ENCODE measurements at regions not wholly inside any gene's neighbourhood (a gene's known extent, or its start where the extent isn't known, plus 50 kb on each side); places are given as distances from the start of the nearest gene placed in this dataset.
A peak's percentile ranks its signal among the peaks of the same experiment; 100 is the strongest.

DNA sequence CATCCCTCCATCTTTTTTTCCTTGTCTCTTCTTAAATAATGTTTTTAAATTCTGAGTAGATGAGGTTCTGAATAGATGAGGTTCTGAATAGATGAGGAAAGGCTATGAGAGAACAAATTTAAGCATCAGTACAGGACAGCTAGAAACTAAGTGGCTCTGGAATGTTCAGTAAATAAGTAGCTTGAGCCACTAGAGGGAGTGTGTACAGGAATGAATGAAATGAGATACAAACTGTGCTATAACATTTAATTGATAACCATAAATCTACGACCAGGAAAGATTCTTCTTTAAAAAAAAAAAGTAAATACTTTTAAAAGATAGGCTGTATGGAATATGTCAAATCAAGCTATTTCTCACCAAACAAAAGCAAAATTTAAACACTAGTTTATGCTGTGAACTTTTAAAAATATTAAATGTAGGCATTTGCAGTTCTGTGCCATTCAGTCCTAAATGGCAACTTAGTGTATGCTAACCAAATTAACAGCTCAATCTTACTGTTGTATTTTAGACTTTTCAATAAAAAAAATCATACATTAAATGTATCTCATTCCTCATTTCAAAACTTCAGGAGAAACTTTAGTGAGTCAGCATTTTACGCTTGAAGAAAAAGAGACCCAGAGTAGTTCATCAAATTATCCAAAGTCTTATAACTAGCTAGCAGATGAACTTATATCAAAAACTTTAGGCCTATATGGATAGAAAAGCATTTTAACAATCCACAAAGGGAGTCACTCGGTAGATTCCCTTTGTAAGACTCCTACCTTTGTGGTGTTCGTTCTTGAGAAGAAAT lies 70.4 kb upstream of the SNX2 start:
- no peak for TF ChIP-seq ZFP30 (CRISPR knock-in tag; IDR thresholded peaks at IDR 0.05)
- TF ChIP-seq ZNF565 (CRISPR knock-in tag; conservative IDR thresholded peaks at IDR 0.05; ENCODE audit: low read depth) = no peak
- no peak for TF ChIP-seq BACH2 (CRISPR knock-in tag; IDR thresholded peaks at IDR 0.05; ENCODE audit: borderline replicate concordance)
- TF ChIP-seq TOX (CRISPR knock-in tag; IDR thresholded peaks at IDR 0.05; ENCODE audit: borderline replicate concordance) = no peak
- TF ChIP-seq ARNTL (CRISPR knock-in tag; IDR thresholded peaks at IDR 0.05; ENCODE audit: borderline replicate concordance, low read depth) = no peak
- TF ChIP-seq, protein P1, sequence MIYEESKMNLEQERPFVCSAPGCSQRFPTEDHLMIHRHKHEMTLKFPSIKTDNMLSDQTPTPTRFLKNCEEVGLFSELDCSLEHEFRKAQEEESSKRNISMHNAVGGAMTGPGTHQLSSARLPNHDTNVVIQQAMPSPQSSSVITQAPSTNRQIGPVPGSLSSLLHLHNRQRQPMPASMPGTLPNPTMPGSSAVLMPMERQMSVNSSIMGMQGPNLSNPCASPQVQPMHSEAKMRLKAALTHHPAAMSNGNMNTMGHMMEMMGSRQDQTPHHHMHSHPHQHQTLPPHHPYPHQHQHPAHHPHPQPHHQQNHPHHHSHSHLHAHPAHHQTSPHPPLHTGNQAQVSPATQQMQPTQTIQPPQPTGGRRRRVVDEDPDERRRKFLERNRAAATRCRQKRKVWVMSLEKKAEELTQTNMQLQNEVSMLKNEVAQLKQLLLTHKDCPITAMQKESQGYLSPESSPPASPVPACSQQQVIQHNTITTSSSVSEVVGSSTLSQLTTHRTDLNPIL (CRISPR knock-in tag; IDR thresholded peaks at IDR 0.05; ENCODE audit: low read depth) = no peak
- TF ChIP-seq, protein P2, sequence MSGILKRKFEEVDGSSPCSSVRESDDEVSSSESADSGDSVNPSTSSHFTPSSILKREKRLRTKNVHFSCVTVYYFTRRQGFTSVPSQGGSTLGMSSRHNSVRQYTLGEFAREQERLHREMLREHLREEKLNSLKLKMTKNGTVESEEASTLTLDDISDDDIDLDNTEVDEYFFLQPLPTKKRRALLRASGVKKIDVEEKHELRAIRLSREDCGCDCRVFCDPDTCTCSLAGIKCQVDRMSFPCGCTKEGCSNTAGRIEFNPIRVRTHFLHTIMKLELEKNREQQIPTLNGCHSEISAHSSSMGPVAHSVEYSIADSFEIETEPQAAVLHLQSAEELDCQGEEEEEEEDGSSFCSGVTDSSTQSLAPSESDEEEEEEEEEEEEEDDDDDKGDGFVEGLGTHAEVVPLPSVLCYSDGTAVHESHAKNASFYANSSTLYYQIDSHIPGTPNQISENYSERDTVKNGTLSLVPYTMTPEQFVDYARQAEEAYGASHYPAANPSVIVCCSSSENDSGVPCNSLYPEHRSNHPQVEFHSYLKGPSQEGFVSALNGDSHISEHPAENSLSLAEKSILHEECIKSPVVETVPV (CRISPR knock-in tag; IDR thresholded peaks at IDR 0.05) = no peak
- peak; percentile 96 for ATAC-seq

DNA sequence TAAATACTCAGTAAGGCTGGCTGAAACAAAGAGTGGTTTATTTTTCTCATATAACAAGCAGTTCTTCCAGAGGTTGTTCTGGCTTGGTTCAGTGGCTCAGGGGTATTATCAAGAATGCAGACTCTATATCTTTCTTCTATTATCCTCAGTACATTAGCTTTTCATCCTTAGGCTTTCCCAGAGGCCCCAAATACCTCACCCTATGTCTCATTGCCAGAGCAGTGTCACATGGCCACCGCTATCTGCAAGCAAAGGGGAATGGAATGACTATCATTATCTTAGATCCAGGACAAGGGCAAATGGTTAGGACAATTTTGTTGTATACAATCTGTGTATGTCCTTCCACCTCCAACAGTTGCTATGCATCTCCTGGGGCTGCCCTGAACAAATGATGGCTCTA lies 69.0 kb upstream of the SNX2 start:
- no peak for ATAC-seq
- TF ChIP-seq ARNTL (CRISPR knock-in tag; IDR thresholded peaks at IDR 0.05; ENCODE audit: borderline replicate concordance, low read depth) = no peak
- TF ChIP-seq, protein P1 (CRISPR knock-in tag; IDR thresholded peaks at IDR 0.05; ENCODE audit: low read depth) = no peak

DNA sequence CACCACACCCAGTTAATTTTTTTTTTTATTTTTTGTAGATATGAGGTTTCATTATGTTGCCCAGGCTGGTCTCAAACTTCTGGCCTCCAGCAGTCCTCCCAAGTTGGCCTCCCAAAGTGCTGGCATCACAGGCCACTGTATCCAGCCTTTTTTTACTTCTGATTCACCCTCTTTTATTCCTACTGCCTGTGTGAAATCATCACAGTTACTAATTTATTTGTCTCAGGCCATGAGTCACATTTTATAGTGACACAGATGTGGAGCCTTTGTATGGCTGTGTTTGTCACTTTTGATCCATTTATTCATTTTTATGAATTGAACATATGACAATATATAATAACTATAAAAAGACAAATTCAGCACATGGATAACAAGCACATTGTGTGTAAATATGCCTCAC lies 67.1 kb upstream of the SNX2 start:
- TF ChIP-seq, protein P2 (CRISPR knock-in tag; IDR thresholded peaks at IDR 0.05) = no peak
- no peak for TF ChIP-seq TOX (CRISPR knock-in tag; IDR thresholded peaks at IDR 0.05; ENCODE audit: borderline replicate concordance)
- no peak for TF ChIP-seq OSR1 (CRISPR knock-in tag; IDR thresholded peaks at IDR 0.05)
- TF ChIP-seq ESRRG (CRISPR knock-in tag; IDR thresholded peaks at IDR 0.05) = no peak
- ATAC-seq = no peak

DNA sequence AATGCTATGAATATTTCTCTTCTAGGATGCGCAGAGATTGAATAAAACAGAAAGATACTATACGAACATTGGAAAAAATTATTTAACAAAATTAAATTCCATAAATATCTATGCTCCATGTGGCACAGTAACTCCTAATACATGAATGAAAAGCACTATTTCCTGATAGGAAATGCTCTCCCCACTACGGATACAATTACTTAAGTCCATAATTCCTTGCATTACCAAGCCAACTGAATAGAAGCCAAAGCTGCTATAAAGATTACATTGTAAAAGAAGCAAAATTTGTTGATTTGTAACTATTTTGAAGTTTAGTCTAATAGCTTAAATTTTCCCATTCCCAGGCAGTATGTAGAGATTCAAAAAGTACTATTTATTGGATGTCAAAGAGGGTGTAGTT lies 61.8 kb upstream of the SNX2 start:
- ATAC-seq = no peak

DNA sequence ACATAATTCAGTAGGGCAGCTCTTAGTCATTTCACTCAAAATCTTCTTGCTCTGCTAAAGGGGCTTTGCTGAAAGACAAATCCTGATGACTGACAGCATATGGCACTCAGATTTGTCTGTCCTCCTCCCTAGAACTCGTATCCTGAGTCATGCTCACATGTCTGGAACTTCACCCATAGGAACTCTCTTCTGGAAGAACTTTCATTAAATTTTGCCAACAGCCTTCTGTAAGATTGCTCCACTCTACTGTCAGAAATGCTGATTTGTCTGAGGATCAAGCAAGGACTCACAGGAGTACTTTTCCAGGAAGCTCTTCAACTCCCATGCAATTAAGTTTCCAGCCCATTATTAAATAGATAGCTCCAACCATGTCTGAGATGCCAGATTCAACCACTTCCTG lies 59.8 kb upstream of the SNX2 start:
- TF ChIP-seq CSDC2 (CRISPR knock-in tag; IDR thresholded peaks at IDR 0.05) = no peak
- TF ChIP-seq ARNTL (CRISPR knock-in tag; IDR thresholded peaks at IDR 0.05; ENCODE audit: borderline replicate concordance, low read depth) = no peak
- TF ChIP-seq ZC3H10 (CRISPR knock-in tag; IDR thresholded peaks at IDR 0.05) = no peak
- TF ChIP-seq, protein P2 (CRISPR knock-in tag; IDR thresholded peaks at IDR 0.05) = no peak
- no peak for TF ChIP-seq SNAI2 (CRISPR knock-in tag; IDR thresholded peaks at IDR 0.05)
- TF ChIP-seq TOX (CRISPR knock-in tag; IDR thresholded peaks at IDR 0.05; ENCODE audit: borderline replicate concordance) = no peak
- TF ChIP-seq ESRRG (CRISPR knock-in tag; IDR thresholded peaks at IDR 0.05) = no peak
- no peak for TF ChIP-seq ZFP3 (CRISPR knock-in tag; IDR thresholded peaks at IDR 0.05)
- no peak for TF ChIP-seq PPARA (CRISPR knock-in tag; IDR thresholded peaks at IDR 0.05; ENCODE audit: borderline replicate concordance)
- peak; percentile 47 for ATAC-seq

More for the DNA sequence above, 61.8 kb upstream of the SNX2 start:
- TF ChIP-seq SNAI2 (CRISPR knock-in tag; IDR thresholded peaks at IDR 0.05) (no peak), GLIS3 (CRISPR knock-in tag; IDR thresholded peaks at IDR 0.05) (no peak), PPARA (CRISPR knock-in tag; IDR thresholded peaks at IDR 0.05; ENCODE audit: borderline replicate concordance) (no peak), ZFP30 (CRISPR knock-in tag; IDR thresholded peaks at IDR 0.05) (no peak), BACH2 (CRISPR knock-in tag; IDR thresholded peaks at IDR 0.05; ENCODE audit: borderline replicate concordance) (no peak), TCF4 (CRISPR knock-in tag; IDR thresholded peaks at IDR 0.05; ENCODE audit: borderline replicate concordance) (no peak), ZNF565 (CRISPR knock-in tag; conservative IDR thresholded peaks at IDR 0.05; ENCODE audit: low read depth) (no peak)
